GM18502 (cell line): ENCODE measurements at regions not wholly inside any gene's neighbourhood (a gene's known extent, or its start where the extent isn't known, plus 50 kb on each side); places are given as distances from the start of the nearest gene placed in this dataset.
"Not testable (repeated sequence)": the region's sequence is repeated elsewhere in the genome, so short reads cannot be mapped to it uniquely, and the experiment has no call there.

Source experiments
- ATAC-seq: cut with Tn5 transposase; IDR thresholded peaks from one replicate; pipeline ENCODE4 v1.9.1; 2021; ENCODE audit warnings: mild to moderate bottlenecking; ENCODE audit not compliant: unreplicated experiment, poor library complexity

- no peak for ATAC-seq
Measured at GRCh38 chr7:10474048-10474447, 499.6 kb upstream of the PHF14 start.

DNA sequence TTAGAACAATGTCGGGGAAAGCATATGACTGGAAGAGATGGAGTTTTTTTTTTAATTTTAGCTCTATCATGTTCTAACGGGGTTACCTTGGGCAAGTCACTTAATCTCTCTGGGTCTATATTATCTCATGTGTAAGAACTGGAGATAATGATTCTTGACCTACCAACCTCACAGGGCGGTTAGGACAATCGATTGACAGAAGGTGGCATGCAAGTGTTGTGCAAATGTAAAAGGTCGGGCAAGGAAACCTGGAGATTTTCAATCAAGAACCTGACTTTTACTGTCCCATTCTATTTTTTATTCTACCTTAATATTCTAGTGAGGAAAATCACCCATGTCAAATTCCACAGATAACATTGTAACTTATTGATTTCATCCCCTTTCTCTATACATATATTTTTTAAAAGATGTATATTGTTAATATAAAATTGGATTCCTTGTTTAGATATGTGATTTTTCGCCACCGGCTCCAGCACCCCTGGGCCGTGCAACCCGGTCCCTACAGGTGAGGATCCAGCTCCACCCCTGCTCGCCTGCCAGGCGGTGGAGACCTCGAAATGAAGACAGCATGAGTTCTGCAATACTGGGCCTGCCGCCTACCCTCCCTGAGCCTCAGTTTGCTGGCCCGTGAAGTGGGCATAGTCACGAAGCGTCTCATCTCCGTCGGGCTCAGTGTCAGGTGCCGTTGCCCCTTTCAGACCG is 497.6 kb upstream of the PHF14 start:
- ATAC-seq = no peak

DNA sequence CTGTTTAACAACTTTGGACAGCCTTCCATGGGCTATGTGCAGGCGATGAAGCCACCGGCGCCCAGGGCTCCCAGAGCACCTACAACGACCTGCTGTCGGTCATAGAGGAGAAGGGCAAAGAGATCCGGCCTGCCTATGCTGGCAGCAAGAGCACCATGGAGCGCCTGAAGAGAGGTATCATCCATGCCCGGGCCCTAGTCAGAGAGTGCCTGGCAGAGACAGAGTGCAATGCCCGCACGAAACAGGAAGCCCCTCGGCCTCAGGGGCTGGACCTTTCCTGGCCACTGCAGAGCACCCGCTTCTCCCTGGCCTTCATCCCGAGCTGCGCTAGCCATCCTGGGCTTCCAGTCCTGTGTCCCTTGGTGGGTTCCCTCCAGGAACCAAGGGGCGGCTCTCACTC is 497.0 kb upstream of the PHF14 start:
- no peak for ATAC-seq

- no peak for ATAC-seq
Measured at GRCh38 chr7:10483671-10484070, 490.0 kb upstream of the PHF14 start.

DNA sequence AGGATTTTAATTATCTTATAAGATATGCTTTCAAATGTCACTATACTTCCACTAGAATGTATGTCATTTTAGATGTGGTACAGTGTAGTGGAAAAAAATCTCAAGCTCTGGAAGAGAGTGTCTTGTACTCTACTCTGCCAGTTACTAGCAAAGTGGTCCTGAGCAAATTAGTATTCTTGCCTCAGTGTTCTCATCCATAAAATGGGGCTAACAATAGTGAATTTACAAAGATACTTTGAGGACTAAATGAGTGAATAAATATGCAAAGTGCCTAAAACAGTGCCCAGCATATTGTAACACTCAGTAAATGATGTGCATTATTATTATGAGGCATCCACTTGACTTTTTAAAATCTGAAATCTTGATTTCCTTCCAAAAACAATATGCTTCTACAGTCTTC is 488.9 kb upstream of the PHF14 start:
- no peak for ATAC-seq

- ATAC-seq = not testable (repeated sequence)
Measured at GRCh38 chr7:10501206-10501884, 472.3 kb upstream of the PHF14 start.

GRCh38 chr7:10507032-10507431 is 466.6 kb upstream of the PHF14 start:
- no peak for ATAC-seq

GRCh38 chr7:10521306-10521705 is 452.4 kb upstream of the PHF14 start:
- no peak for ATAC-seq

- not testable (repeated sequence) for ATAC-seq
Measured at GRCh38 chr7:10533429-10533828, 440.2 kb upstream of the PHF14 start.

DNA sequence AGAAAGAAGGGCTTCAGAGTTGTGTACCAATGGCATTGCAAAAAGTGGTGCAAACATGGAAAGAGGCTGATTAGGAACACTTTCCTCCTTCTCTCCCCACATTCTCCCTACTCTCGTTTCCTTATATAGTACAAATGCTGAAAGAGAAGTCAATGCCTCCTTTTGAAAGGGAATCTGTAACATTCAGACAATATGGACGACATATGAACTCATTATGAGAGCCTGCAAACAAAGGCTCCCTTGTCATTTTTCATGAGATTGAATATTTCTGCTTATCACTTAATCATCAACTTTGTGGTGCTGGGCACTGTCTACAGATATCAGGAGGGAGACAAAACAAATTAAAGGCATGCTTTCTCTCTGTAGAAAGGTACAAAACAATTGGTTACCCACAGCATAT is 437.1 kb upstream of the PHF14 start:
- ATAC-seq = no peak

GRCh38 chr7:10537764-10538163 is 435.9 kb upstream of the PHF14 start:
- ATAC-seq = no peak

DNA sequence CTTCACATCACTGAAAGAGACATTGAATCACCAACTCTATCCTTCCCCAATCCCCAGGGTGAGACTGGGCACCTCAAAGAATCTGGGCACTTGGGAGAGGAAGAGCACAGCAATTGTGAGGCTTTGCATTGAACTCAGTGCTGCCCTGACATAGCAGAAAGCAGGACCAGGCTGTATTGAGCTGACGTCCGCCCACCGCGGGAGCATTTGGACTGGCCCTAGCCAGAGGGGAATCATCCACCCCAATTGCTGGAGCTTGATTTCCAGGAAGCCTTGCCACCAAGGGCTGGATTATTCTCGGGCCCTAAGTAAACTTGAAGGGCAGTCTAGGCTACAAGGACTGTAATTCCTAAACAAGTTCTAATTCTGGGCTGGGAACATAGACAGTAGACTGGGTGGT is 416.3 kb upstream of the PHF14 start:
- no peak for ATAC-seq

GRCh38 chr7:10560497-10560896 is 413.2 kb upstream of the PHF14 start:
- ATAC-seq = no peak

DNA sequence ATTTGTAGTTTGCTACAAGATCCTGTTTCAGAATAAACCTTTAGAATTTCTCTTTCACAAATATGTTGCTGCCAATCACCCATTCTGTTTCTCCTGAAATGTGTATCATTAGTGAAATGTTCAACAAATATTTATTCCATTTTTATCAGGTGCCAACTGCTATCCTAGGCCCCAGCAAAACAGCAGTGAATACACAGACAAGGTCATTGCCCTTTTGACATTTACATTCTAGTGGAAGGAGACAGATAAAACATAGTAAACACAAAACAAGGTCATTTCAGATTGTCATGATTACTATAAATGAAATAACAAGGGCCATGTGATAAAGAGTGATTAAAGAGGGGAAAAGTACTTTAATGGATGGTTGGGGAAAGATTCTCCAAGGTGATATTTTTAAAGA is 404.8 kb upstream of the PHF14 start:
- ATAC-seq = no peak

GRCh38 chr7:10571759-10572158 is 401.9 kb upstream of the PHF14 start:
- no peak for ATAC-seq

DNA sequence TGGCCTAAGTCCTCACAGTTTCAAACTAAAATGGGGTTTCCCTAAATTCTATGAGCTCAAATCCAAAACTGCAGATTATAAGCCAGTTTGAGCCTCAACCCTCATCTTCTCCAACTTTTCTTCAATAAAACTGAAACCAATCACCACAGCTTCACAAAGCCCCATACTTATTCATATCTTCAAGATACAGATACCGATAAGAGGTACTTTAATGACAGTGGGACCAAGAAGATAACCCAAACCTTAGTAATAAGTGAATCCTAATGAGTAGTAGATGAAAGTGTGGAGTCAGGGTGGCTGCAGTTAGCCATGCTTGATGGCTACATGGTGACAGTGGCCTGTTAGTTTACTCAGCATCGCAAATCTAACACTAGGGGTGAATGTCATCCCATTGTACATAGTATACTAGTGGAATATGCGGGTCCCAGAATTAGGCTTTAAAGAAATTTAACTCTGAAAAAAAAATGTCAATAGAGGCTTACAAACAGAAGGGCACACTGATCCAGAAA is 395.8 kb upstream of the PHF14 start:
- no peak for ATAC-seq

- ATAC-seq = no peak
Measured at GRCh38 chr7:10579561-10579960, 394.1 kb upstream of the PHF14 start.

GRCh38 chr7:10584886-10585285 is 388.8 kb upstream of the PHF14 start:
- no peak for ATAC-seq

GRCh38 chr7:10588084-10588483 is 385.6 kb upstream of the PHF14 start:
- no peak for ATAC-seq

DNA sequence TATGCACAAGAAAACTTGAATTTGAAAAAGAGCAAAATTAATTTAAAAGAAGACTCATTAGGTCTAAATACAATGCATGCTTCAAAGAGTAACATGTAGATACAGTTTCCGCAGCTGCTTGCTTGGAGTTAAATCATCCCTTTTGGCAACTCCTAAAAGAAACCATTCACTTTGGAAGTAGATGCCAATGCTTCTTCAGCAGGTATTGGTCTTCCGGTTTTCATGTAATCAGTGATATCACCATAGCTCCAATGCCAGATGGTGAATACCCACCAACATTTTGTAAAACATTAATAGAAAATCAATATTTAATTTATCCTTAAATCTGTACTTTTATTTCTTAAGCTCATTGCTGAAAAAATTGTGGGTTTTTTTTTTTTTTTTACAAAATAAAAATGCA is 381.1 kb upstream of the PHF14 start:
- no peak for ATAC-seq

DNA sequence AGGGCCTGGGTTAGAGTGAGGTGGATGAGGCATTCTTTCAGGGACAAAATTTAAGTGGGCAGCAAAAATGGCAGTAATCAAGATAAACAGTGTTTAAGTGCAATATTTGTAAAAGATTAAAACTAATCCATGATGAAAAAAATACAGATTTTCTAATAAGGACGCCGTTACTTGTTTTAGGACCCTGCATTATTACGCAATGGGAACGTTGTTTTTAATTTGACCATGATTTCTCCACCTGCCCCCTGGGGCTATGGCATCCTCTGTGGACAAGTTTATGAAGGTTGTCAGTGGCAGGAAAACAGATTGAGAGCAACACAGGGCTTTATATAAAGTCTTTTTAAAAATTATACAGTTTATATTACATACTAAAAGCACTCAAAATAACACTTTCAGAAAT is 380.6 kb upstream of the PHF14 start:
- ATAC-seq = no peak

- no peak for ATAC-seq
Measured at GRCh38 chr7:10596827-10597226, 376.8 kb upstream of the PHF14 start.
